ENCODE measurements at regions not wholly inside any gene's neighbourhood (a gene's known extent, or its start where the extent isn't known, plus 50 kb on each side); places are given as distances from the start of the nearest gene placed in this dataset.
"Not testable (repeated sequence)": the region's sequence is repeated elsewhere in the genome, so short reads cannot be mapped to it uniquely, and the experiment has no call there.

DNA sequence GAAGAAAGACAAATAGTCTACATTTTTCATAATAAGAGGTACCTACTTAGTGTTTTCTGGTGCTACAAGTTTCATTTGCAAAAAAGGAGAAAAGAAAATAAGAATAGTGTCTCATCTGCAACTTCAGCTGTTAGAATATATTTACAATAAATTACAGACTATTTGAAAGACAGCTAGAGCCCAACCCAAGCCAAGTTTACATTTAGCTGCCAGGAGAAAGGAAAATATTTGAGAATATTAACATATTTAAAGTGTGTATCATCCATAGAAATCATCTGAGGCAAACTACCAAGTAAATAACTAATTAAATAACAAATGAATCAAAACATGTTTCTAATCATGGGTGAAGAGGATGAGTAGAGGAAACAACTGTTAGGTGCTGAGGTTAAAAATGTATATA is 209.2 kb upstream of the ZSWIM2 start:
- DNase-seq (ENCODE audit: low read depth): no peak

DNA sequence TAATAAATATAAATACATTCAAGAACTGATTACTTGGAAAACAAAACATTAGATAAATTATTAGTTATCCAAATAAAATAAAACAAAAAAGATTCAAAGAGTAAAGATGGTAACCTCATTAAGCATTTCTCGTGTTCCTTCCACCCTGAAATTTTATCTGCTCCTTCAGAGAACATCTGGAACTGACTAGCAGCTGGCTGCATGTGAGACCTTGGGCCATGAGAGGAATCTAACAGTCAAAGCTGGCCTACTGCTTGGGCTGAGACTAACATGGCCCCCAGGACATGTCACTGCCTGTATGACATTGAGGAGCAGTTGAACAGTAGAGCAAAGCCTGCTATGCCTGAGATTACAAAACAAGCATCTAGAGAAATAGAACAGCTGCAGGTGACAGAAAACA is 208.5 kb upstream of the ZSWIM2 start:
- no peak for DNase-seq (ENCODE audit: low read depth)

DNA sequence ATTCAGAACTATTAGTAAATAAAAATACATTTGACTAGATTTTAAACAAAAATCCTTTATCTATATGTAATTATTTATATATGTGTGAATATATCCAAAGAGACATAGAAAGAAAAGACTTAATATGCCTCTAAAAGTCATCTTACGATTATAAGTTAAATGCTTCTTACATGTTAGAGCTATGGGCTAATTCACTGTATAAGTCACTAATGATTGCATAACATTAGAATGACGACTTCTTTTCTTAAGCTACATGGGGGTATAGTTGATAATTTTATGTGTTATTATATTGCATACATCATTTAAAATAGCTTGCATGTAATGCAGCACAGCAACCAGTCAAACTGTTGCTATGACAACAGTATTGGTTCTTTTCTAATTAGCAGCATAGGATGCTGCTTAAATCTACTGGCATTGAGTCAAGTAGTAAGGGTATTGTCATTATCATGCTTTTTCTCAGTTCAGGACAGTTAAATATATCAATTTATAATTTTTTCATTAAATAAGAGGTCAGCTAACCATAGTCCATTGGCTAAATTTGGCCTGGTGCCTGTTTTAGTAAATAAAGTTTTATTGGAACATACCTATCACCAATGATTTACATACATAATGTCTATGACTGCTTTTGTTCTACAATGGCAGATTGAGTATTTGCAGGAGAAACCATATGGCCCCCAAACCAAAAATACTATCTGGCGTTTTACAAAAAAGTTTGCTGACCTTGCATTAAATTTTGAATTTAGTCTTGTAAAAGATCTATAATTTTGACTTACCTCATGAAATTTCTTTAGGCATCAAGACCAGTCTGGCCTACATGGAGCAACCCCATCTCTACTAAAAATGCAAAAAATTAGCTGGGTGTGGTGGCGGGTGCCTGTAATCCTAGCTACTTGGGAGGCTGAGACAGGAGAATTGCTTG is 207.7 kb upstream of the ZSWIM2 start:
- no peak for DNase-seq (ENCODE audit: low read depth)

DNA sequence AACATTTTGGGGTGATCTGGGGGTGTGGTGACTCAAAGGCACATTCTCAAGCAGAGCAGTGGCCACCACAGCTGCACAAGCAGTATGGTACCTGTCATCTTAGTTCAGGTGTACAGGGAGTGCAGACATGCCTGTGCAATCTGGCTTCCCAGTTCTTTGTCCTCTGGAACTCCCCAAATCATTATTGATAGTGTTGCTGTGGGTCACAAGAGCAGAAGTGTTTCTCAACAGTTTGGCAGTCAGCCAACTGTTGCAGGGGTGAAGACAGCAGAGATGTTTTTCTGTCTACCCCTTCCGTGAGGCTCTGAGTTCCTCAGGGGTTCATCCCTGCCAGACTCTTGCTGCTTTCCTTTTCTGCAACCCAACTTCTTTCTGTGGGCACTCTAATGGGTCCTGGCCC is 206.5 kb upstream of the ZSWIM2 start:
- DNase-seq (ENCODE audit: low read depth): no peak

DNA sequence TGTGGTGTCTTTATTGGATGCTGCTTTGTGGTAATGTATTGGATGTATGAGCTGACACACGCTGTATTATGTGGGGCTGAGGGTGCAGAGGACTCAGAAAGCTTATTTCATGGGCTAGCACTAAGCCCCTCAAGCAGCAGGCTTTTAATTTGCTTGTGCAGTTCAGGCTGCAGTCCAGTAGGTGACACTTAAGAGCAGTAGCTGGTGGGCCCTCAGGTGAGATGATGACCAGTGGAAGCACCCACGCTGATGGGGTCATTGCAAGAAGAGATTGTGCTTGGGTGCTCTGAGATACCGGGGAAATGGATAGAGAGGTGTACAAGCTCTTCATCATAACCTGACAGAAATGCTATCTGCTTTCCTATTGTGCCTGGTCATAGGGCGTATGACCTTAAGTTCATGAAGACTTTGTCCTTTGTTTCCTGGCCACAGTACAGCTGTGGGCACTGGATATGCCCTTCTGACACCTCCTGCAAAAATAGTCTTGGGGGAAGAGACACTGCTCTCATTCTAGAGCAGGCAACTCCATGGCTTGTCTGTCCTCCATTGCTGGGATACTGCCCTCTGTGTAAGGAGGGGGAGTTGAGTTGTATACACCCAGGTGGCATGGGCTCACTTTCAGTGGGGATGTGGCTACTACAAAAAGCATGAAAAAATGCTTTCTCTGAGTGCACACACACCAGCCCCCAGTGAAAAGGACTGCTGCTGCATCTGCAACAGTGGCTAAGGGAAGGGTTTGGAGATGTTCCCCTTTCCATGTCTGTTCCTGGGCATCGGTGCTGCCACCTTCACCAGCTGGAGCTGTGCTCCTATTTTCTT is 205.7 kb upstream of the ZSWIM2 start:
- no peak for DNase-seq (ENCODE audit: low read depth)

DNA sequence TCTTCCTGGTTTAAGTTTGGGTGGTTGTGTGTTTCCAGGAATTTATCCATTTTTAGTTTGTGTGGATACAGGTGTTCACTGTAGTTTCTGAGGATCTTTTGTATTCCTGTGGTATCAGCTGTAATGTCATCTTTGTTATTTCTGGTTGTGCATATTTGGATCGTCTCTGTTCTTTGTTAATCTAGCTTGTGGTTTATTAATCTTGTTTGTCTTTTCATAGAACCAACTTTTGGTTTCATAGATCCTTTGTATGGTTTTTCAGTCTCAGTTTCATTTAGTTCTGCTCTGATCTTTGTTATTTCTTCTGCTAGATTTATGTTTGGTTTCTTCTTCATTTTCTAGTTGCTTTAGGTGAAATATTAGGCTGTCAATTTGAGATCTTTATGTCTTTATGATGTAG is 202.4 kb upstream of the ZSWIM2 start:
- no peak for DNase-seq (ENCODE audit: low read depth)

DNA sequence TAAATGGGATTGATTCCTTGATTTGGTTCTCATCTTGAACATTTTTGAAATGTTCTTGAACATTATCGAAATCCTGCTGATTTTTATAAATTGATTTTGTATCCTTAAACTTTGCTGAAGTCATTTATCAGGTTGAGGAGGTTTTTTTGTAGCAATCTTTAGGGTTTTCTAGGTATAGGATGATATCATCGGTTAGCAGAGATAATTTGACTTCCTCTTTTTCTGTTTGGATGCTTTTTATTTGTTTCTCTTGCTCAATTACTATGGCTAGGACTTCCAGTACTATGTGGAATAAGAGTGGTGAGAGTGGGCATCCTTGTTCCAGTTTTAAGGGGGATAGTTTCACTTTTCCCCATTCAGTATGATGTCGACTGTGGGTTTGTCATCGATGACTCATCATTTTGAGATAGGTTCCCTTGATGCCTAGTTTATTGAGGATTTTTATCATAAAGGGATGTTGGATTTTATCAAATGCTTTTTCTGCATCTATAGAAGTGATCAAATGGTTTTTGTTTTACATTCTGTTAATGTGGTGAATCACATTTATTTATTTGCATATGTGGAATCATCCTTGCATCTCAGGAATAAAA is 201.5 kb upstream of the ZSWIM2 start:
- DNase-seq (ENCODE audit: low read depth): peak; percentile 21

DNA sequence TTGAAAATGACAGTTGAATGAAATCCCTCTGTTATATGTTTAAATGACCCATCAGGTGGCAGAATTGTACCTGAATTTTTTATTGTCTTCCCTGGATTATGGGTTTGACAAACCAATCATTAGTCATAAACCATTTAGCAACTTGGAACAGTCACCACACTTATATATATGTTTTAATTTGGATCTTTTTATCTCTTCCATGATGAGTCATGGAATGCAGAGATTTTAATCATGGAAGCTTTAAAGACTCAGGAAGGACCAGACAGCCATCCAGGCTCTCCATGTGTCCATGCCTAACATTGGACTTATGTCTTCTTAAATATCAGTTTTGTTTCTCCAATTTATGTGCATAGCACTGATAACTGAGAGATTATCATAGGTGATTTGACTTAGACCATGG is 188.3 kb upstream of the ZSWIM2 start:
- no peak for DNase-seq (ENCODE audit: low read depth)

DNA sequence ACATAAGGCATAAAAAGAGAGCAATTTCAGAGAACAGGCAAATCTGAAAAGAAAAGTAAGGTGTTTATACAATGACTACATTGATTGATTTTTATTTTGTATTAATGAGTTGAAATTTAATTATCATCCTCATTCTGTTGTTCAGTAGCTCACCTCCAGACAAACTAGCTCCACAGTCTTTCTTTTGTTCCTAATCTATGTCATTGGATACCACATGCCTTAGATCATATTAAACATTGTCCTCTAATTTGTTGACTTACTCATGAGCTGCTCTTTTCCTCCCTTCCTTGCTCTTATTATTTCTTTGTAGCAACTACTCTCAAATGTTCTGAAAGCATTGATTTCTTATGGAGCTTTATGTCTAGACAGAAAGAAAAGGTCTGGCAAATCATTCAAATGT is 185.5 kb upstream of the ZSWIM2 start:
- no peak for DNase-seq (ENCODE audit: low read depth)

DNA sequence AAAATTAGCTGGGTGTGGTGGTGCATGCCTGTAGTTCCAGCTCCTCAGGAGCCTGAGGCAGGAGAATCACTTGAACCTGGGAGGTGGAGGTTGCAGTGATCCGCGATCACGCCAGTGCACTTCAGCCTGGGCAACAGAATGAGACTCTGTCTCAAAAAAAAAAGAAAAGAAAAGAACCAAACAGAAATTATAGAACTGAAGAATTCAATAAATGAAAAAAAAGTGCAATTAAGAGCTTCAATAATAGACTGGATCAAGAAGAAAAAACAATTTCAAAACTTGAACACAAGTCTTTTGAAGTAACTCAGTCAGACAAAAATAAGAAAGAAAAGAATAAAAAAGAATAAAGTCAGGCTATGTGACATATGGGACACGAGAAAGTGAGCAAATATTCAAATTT is 175.8 kb upstream of the ZSWIM2 start:
- DNase-seq (ENCODE audit: low read depth): no peak

DNA sequence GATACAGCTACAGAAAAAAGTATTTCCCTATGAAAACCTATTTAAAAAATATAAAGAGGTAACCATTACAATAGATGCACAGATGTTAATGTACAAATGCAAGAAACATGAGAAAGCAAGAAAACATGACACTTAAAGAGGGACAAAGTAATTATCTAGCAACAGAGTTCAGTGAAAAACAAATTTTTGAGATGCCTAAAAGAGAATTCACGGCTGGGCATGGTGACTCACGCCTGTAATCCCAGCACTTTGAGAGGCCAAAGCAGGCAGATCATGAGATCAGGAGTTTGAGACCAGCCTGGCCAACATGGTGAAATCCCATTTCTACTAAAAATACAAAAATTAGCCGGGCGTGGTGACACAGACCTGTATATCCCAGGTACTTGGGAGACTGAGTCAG is 175.0 kb upstream of the ZSWIM2 start:
- not testable (repeated sequence) for DNase-seq (ENCODE audit: low read depth)

DNA sequence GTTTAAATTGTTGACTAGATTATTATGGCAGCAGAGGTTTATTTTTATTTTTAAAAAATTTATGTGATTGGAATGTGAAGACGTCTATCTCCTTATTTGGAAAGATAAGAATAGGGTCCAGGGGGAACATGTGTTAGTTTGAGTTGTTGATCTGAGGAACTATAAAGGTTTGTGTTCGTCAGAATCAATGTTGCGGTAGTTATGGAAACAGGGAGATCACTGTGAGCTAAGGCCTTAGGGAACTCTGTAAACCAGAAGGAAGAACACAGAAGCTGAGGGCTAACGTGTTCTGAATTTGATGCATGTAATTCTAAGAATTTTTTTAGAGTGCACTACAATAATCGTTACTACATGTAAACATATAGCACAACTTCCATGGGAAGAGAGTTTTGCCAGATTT is 168.5 kb upstream of the ZSWIM2 start:
- no peak for DNase-seq (ENCODE audit: low read depth)

DNA sequence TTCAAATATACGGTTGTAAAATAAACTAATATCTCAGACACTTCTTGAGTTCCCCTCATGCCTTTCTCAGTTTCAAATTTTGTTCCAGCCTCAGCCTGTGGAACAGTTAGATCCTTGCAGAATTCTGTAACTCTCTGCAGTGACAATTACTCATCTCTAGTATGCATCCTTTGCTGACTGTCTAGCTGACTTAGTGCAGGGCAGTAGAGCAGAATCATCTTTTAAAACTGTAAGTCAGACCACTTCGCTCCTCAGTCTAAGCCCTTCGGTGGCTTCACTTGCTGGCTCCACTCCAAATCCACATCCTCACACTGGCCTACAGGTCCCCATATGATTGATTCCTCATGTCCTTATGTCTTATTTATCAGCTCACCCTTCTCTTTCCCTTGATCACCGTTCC is 164.1 kb upstream of the ZSWIM2 start:
- peak; percentile 11 for DNase-seq (ENCODE audit: low read depth)

DNA sequence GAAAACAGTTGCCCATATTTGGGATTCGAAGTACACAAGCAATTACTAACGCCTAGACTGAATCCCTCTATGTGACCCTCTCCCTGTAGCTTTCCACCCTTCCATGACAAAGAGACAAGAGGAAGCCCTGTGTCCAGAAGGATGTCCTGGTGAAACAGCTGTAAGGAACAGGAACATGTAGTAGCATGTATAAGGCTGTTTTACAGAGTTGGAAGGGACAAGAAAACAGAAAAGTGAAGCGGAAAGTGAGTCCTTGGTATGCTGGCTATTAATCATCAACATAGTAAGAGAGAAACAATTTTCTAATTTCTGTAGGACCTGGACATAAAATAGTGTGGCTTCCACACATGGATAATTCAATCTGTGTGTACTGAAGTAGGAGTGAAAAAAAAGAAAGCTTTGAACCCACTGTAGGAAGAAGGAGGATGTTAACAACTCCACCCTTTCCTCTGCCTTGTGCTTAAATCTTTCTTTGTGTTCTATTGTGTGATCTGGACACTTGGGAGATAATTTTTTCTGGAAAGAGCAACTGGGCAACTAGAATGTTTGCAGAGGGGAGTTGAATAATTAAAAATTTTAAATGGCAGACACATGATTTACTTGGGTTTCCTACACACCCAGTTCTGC is 162.3 kb upstream of the ZSWIM2 start:
- no peak for DNase-seq (ENCODE audit: low read depth)

DNA sequence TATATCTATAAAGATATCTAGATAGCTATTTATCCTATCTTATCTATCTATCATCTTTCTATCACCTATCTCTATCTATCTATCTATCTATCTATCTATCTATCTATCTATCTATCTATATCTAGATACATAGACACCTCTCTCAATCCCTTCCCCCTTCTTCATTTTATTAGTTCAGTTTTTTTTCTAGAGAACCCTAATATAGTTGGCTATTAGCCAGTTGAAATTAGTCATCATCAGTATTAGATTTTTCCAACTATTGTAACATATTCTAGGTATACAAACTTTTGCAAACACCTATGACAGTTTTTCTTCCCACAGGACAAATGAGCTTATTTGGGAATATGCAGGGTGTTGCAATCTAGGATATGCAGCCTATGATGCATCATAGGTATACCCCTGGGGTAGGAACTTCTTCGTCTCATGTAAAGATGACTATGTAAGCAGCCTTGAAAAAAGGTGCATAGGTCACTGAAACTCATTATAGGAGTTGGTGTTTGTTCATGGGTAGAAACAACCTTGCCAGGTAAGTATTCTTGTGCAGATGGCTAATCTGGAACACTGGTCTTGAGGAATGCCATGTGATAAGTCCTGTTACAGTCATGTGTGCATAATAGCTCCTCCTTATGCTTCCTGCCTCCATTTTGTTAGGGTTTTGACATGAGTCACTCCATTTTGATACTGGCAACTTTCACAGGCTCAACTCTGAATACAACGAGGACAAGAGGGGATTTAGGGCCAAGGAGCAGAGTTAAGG is 160.7 kb upstream of the ZSWIM2 start:
- DNase-seq (ENCODE audit: low read depth): no peak

DNA sequence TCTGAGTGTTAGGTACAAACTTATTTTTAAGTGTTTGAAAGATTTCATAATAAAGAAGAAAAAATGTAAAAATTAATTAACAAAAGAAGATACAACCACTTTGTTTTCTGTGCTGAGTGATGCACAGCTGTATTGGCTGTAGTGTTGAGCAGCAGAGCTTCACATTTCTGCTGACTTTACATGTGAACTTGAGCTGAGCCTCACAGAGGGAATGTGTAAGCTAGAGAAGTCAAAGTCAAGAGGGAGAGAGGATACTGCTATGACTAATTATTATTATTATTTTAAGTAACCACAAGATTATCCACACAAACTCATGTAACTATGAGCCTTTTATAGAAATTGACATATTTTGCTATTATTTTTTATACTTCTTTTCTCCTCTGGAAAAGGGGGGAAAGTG is 159.1 kb upstream of the ZSWIM2 start:
- peak; percentile 11 for DNase-seq (ENCODE audit: low read depth)

DNA sequence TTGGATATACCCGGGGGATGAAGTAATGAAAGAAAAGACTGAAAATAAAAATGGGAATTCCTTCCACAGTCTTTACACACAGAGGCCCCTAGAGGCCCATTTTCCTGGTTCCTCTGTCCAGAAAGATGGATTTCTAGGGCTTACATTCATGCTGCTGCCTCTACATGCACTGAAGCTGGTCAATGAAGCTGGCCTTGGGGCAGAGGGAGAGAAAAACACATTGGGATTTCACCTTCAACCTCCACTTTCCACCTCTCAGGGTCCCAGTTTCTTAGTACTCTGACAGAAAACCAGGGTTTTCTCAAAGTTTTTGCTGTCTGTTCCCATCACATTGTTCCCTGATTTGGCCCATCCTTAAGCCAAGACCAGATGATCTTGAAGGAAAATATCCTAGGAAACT is 154.6 kb upstream of the ZSWIM2 start:
- no peak for DNase-seq (ENCODE audit: low read depth)

DNA sequence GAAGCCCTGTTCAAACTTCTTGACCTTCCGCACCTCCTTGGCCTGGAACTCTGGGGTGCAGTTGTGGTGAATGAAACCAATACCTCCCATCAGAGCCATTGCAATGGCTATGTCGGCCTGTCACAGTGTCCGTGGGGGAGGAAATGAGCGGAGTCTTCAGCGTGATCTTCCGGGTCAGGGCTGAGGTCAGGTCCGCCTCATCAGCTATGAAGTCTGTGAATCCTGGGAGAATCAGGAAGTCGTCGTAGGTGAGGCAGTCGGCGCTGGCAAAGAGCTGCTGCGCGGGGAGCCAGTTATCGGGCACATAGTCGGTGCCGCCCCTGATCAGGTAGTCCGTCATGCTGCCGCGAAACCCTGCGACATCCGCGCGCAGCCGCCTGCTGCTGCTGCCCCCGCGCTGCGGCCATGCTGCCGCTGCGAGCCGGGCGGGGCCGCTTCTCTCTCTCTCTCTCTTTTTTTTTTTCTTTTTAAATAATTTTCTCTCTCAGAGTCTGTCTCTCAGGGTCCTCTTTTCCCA is 154.1 kb upstream of the ZSWIM2 start:
- DNase-seq (ENCODE audit: low read depth): peak; percentile 5

DNA sequence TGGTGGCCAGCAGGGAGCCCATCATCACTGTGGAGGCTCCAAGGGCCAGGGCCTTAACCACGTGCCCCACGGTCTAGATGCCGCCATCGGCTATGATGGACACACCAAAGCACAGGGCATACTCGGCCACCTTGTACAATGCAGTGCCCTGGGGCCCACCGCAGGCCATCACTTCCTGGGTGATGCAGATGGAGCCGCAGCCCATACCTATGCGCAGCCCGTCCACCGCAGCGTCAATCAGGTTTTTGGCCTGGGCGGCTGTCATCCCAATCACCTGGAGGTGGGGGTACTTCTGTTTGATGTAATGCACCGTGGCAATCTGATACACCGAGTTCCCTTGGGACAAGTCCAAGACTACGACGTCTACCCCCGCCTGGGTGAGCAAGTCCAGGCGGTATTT is 153.3 kb upstream of the ZSWIM2 start:
- DNase-seq (ENCODE audit: low read depth): no peak

DNA sequence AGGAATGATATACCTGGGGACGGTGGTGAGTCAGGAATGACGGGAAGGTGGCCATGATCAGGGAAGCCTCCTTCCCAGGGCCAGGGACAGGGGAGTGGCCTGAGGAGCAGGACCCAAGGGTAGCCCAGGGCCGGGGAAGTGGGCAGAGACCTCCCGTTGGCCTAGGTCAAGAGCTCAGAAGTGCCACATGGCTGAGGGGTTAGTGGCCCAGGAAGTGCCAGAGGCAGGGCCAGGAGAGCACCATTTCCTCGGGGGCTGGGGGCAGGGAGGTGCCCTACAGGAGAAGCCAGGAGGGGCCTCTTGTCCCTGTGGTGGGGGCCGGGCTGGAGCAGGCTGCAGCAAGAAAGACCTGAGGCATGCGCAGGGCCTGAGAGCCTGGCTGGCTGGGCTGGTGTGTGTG is 152.3 kb upstream of the ZSWIM2 start:
- no peak for DNase-seq (ENCODE audit: low read depth)

DNA sequence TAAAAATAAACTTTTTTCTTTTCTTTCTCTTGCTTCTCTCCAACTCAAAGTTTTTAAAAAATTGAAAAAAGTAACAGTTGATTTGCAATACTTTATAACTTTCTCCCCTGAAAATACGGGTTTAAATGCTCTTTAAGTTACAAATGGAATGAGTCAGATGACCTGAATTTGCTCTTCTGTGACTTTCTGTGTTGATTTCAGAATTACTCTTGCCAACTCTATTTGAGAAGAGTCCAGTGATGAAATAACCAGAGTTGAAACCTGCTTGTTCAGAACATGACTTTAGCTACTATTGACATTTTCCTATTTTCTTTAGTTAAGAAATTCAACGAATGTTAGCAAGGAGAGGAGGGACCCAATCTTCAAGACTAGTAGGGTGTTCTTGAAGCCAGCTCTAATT is 146.1 kb upstream of the ZSWIM2 start:
- no peak for DNase-seq (ENCODE audit: low read depth)

All from Daoy (cell line).